GM19023 (cell line): ENCODE measurements at regions not wholly inside any gene's neighbourhood (a gene's known extent, or its start where the extent isn't known, plus 50 kb on each side); places are given as distances from the start of the nearest gene placed in this dataset.
"Not testable (repeated sequence)": the region's sequence is repeated elsewhere in the genome, so short reads cannot be mapped to it uniquely, and the experiment has no call there.

Experiments
- ATAC-seq: cut with Tn5 transposase; IDR thresholded peaks from one replicate; pipeline ENCODE4 v1.9.1; 2021; ENCODE audit warnings: mild to moderate bottlenecking, moderate library complexity; ENCODE audit not compliant: unreplicated experiment

DNA sequence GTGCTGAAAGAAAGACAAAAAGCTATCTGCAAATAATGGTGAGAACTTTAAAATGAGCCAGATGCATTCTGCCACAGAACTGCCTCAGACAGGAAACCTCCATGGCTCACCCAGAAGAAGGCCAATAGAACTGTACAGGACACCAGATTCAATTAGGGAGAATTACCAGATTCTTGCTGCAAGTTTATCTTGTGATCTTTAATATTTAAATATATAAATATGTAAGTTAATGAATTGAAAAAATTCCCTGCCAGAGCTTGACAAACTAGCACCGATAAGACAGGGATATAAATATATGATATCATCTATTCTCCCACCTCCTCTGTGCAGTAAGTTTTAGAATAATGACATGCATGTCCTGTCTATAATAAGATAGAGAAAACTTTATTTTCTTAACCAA, 252.8 kb downstream of the PLK2 start:
- no peak for ATAC-seq

DNA sequence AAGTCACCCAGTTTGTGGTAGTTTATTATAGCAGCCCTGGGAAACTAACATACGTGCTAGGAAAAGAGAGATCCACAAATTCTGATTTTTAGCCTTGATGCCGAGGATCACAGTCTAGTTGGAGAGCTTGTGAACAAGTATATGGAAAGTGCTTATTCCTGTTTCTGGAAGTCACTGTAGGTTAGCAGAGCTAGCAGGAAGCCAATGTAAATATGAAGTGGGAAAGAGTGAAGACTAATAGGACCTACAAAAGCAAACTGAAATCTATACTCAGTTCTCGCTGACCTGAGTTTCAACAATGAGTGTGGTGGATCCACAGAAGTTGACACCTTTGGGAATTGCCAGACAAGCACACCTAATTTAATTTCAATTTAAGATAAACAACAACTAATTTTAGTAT, 254.9 kb downstream of the PLK2 start:
- no peak for ATAC-seq

GRCh38 chr5:58202941-58203444, 256.9 kb downstream of the PLK2 start:
- ATAC-seq, result no peak

DNA sequence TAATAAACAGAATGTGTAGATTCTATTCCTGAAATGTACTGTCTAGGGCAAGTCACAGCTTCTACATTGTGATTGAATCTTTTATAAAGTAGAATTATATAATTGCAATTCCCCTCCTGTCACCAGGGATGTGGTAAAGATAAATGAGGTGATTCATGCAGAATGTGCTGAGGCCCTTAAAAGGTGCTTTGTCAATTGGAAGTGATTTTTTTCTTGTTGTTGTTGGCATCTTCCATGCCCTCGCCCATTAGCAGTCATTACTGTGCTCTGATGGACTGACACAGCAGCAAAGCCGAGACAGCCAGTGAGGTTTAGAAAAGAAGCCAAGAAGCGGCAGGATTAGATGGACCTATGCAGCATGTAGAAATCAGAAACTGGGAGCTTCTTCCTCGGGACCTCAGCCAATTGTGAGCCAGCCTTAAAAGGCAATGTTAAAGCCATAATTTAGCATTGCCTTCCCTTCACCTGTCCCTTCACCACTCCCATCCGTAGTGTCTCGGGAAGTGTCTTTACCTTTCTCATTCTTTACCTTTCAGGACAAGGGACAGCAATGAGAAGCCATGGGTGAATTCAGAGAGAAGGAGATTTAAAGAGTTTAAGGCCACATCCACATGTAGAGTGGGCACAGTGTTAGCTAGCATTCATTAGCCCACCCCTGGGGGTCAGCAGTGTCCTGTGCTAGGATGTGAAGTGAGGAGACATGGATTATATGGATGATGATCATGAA, 257.8 kb downstream of the PLK2 start:
- no peak for ATAC-seq

DNA sequence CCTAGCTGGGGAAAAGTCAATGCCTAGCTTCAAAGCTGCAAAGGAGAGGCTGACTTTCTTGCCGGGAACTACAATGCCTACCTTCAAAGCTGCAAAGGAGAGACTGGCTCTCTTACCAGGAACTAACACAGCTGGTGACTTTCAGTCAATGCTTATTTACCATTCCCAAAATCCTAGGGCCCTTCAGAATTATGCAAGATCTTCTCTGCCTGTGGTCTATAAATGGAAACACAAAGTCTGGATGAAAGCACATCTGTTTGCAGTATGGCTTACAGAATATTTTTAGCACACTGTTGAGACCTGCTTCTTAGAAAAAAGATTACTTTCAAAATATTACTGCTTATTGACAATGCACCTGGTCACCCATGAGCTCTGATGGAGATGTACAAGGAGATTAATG, 259.4 kb downstream of the PLK2 start:
- ATAC-seq, result no peak

GRCh38 chr5:58199087-58199486, 260.8 kb downstream of the PLK2 start:
- no peak for ATAC-seq

DNA sequence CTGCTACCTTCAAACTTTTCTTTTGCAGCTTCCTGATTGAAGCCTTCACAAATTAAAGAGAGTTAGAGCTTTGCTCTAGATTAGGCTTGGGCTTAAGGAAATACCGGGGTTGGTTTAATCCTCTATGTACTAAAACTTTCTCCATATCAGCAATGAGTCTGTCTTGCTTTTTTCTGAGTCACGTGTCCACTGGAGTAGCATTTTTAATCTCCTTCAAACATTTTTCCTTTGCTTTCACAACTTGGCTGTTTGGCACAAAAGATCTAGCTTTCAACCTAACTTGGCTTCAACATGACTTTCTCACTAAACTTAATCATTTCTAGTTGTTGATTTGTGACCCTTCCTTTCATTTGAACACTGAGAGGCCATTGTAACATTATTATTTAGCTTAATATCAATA, 261.6 kb downstream of the PLK2 start:
- ATAC-seq, result no peak

DNA sequence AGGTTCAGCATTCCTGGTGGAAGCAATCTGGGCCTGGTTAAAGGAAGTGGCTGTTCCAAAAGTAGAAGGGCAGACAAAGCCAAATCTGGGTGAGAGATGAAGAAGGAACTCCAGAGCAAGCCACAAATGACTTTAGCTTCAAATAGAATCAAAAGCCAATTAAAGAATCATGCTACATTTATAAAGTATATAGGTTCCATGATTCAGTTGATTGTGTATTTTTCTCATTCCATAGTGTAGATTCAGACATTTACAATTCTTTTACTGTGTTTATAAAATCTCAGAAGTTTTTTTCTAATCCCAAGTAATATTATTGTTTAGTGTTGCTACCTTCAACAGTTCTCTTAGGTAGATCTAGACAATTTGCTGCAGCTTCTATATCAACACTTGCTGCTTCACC, 262.0 kb downstream of the PLK2 start:
- no peak for ATAC-seq

- no peak for ATAC-seq
These were observed 268.4 kb downstream of the PLK2 start for GRCh38 chr5:58191443-58191842.

DNA sequence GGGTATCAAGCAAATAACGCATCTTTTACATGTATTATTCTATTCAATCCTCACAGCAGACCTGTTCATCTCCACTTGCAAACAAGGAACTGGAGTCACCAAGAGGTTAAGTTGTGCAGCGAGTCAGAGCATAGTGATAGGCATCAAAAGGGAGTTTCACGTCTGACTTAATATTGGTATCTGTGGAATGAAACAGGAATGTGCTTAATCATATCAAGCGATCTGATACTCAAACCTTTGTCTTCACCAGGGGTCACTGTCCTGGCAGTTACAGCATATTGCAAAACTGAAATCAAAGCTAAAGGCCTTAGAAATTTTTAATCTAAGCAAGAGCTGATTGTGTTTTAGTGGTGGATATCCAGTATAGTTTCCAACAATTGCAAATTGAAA, 271.6 kb downstream of the PLK2 start:
- no peak for ATAC-seq

DNA sequence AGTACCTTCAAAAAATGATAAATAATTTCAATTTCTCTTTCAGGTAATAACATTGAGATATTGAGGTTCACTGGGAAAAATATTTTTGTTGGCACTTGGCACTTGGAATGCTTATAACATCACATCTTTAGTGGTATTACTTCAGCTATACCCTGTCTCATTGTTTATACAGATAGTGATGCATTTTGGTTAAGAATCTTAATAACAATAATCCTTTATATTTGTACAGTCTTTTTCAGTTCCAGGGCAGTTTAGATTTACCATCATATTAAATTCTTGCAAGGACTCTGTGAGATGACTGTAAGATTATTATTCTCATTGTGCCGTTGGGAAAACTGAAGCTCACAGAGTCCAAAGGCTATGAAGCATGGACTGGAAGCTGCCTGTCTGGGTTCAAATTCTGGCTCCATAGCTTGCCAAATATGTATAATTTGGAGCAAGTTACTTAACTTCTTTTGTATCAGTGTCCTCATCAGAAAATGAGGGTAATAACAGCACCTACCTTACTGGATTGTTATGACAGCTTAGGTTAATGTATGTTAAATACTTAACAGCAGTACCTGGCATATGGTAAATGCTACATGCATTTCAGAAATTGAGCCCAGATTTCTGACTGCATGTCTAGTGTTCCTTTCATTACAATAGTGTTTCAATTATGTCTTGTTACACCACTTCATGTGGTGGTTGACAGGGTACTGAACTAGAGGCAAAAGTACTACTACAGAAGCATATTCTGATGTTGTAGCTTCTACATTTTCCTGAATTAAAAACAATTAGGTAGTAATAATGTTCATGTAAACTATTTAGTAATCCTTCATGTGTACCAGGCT, 272.2 kb downstream of the PLK2 start:
- no peak for ATAC-seq

DNA sequence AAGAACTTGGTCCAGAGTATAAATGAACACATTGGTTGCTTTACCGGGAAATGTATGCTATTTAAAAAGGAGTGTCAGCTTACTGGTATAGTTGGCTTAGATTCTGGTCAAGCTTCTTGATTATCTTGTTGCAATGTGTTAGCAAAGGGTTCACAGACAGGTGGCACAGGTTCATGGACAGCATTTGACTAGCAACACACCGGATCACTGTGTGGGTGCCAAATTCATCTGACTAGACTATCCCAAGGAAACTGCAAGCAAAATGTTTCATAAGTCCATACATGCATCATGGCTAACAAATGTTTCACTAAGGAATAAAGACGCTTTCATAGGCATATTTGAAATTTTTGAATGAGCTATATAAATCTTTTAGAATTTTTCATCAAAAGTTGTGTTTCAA, 274.1 kb downstream of the PLK2 start:
- ATAC-seq, result no peak

DNA sequence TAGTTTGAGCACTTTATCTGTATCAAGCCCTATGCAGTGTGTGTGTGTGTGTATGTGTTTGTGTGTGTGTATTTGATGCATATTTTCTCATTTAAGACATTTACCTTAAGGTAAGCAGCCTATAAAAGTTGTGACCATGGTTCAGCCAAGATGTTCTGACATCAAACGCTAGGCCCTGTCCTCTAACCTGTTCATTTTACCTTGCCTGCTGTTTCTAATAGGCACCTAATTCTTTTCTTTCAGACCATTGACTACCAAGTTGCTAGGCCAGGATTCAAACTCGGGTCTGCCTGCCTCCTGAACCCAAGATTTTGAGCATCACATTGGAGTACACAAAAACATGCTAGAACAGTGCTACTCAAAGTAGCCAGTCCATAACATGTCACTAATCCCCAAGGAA, 274.5 kb downstream of the PLK2 start:
- ATAC-seq, result no peak

GRCh38 chr5:58184910-58185309, 275.0 kb downstream of the PLK2 start:
- no peak for ATAC-seq

- no peak for ATAC-seq
These were observed 276.1 kb downstream of the PLK2 start for GRCh38 chr5:58183786-58184085.

DNA sequence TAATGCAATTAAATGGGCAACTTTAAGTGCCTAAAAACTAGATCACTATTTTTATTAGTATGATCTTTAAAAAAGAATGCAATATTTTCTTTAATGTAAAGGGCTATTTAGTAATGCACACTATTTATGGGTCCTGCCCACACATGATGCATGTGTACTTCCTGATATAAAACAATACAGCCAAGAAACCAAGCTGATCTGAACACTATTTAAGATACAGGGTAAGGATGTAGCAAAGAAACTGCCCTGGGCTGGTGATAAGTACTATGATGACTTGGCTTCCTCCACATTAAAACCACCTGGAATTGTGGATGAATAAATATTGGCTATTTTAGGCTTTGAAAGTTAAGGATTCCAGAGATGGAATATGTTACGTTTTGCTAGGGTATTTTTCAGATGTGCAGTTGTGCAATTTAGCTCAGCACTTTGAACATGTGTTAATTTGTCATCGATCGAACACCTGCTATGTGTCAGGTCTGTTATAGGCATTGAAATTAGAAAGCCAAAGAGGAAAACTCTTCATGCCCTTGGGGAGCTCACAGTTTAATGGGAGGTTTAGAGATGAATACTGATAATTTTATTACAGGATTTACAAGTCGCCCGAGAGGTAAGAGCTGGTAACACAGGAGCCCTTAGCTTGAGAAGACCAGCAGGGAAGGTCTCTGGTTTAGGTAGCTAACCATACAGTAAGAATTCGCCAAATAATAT, 276.7 kb downstream of the PLK2 start:
- ATAC-seq, result no peak

DNA sequence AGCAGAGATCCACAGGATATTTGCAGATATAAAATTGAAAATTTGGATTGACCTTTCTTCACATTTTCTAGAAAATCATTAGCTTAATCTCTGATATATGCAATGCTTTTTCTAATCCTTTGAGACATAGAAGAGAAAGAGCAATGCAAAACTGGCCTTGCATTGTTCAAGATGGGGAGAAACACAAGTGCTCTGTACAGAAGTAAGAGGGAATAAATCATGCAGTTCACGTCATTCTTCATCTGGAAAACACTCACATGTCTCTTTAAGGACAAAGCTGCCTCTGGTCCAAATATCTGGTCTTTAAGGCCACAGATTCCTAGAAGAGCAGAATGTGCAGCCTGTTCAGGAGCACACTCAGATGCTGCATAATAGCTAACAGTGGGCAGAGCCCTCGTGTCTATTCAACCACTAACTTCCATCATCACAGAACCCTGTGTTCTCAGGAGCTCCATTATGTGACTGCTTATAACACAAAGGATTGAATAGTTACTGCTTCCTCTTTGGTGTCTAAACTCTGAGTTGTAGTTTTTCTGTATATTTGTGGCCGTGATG, 277.5 kb downstream of the PLK2 start:
- ATAC-seq, result no peak

- ATAC-seq, result no peak
These were observed 278.2 kb downstream of the PLK2 start for GRCh38 chr5:58181578-58182286.

DNA sequence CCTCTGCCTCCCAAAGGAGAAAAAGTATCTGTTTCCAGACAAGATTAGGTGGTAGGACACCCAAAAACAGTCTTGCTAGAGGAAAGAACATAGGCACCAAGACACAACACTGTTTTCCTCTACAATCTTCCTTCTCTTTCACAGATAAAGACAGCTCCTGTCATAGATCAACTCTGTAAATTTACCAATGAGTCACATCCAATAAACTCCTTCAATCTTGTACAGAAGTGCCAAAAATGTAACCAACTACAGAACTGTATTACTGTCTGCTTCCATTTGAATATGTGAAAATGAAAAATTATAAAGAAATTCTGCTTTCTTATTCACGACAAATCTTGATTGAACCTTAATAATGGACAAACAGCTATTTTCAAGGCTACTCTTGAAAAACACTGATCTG, 286.9 kb downstream of the PLK2 start:
- no peak for ATAC-seq

GRCh38 chr5:58165152-58165551, 294.7 kb downstream of the PLK2 start:
- no peak for ATAC-seq

DNA sequence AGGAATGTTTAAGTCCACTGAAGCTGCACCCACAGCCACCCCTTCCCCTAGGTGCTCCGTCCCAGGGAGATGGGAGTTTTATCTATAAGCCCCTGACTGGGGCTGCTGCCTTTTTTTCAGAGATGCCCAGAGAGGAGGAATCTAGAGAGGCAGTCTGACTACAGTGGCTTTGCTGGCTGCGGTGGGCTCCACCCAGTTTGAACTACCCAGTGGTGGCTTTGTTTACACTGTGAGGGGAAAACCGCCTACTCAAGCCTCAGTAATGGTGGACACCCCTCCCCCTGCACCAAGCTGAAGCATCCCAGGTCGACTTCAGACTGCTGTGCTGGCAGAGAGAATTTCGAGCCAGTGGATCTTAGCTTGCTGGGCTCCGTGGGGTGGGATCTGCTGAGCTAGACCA, 298.0 kb downstream of the PLK2 start:
- not testable (repeated sequence) for ATAC-seq
